Activated CD4-positive, alpha-beta memory T cell treated with anti-CD3 and anti-CD28 coated beads for 36 hours (primary cell): ENCODE measurements at regions not wholly inside any gene's neighbourhood (a gene's known extent, or its start where the extent isn't known, plus 50 kb on each side); places are given as distances from the start of the nearest gene placed in this dataset.

ENCODE experiments used
- CTCF ChIA-PET: fragments of 350-600 bp; sonication (Branson Sonifier 250); formaldehyde crosslinking; loops from one replicate; lab custom pipeline; 2021; ENCODE audit warnings: antibody characterized with exemption, inconsistent platforms; lab: Charles Lee
- POLR2A ChIA-PET: fragments of 350-600 bp; sonication (Branson Sonifier 250); formaldehyde crosslinking; loops from one replicate; lab custom pipeline; 2021; ENCODE audit warnings: antibody characterized with exemption; lab: Charles Lee
- DNase-seq: peaks from one replicate; pipeline ENCODE4 v3.0.0-alpha.2; 2020
- H3K27ac Mint-ChIP-seq: one replicate; pipeline ENCODE4 v1.8.0; 2021; ENCODE audit warnings: mixed read lengths
- H3K27me3 Mint-ChIP-seq: one replicate; pipeline ENCODE4 v1.8.0; 2021; ENCODE audit warnings: mixed read lengths
- H3K36me3 Mint-ChIP-seq: one replicate; pipeline ENCODE4 v1.8.0; 2021; ENCODE audit warnings: mixed read lengths
- H3K4me1 Mint-ChIP-seq: one replicate; pipeline ENCODE4 v1.8.0; 2021; ENCODE audit warnings: low read depth, mixed read lengths
- H3K4me3 Mint-ChIP-seq: one replicate; pipeline ENCODE4 v1.8.0; 2021; ENCODE audit warnings: mild to moderate bottlenecking, mixed read lengths
- H3K9me3 Mint-ChIP-seq: one replicate; pipeline ENCODE4 v1.8.0; 2021; ENCODE audit warnings: mixed read lengths
- intact Hi-C: fragments of 100-400 bp; cut with micrococcal nuclease; formaldehyde crosslinking; loops from one replicate; pipeline ENCODE4 v1.15.1; 2023

DNA sequence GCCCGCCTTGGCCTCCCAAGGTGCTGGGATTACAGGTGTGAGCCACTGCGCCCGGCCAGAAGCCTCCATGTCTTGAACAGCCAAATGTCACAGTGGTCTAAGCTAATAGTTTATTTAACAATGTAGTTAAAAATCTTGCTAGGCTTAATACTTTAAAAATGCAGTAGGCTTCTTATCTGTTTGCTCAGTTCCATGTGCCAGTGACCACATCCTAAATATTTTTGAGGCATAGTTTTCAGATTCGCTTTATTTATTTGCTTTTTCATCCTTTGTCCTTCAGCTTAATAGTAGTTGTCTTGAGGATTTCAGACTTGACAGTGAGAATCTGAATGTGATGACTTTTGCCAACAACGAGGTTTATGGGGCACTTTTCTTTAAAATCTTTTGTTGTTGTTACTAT, 59.9 kb upstream of the PRRX1 start:
- CTCF ChIA-PET = no interaction called here
- intact Hi-C loops = no loop called here
- H3K9me3 Mint-ChIP-seq = peaks cover 20% of the 10 kb centered on the region

GRCh38 chr1:170604889-170605288, 59.0 kb upstream of the PRRX1 start:
- no peak for DNase-seq
- Mint-ChIP-seq H3K4me3 (no peak overlapping the region), H3K27me3 (peaks cover 21% of the 10 kb centered on the region), H3K36me3 (no peaks in the 10 kb centered on the region), H3K27ac (no peak overlapping the region), H3K9me3 (peaks cover 20% of the 10 kb centered on the region), H3K4me1 (no peaks in the 10 kb centered on the region)
- CTCF ChIA-PET = interaction anchor here (0.6 to 1.5 kb wide), 3 partner anchors 44 to 801 kb away, joined by 3 read pairs; no protein-coding TSS in a partner anchor
- POLR2A ChIA-PET = no interaction called here
- intact Hi-C loops = no loop called here

More for the DNA sequence above, 59.9 kb upstream of the PRRX1 start:
- Mint-ChIP-seq H3K27me3 (peaks cover 19% of the 10 kb centered on the region), H3K27ac (no peak overlapping the region), H3K36me3 (no peaks in the 10 kb centered on the region), H3K4me3 (no peak overlapping the region), H3K4me1 (no peaks in the 10 kb centered on the region)
- no peak for DNase-seq
- POLR2A ChIA-PET = no interaction called here
